ENCODE measurements at regions not wholly inside any gene's neighbourhood (a gene's known extent, or its start where the extent isn't known, plus 50 kb on each side); places are given as distances from the start of the nearest gene placed in this dataset.
"Not testable (repeated sequence)": the region's sequence is repeated elsewhere in the genome, so short reads cannot be mapped to it uniquely, and the experiment has no call there.

GRCh38 chr1:219088778-219089557 is 84.7 kb upstream of the LYPLAL1 start:
- DNase-seq (ENCODE audit: low spot score): no peak

GRCh38 chr1:219090607-219091006 is 83.1 kb upstream of the LYPLAL1 start:
- DNase-seq (ENCODE audit: low spot score): no peak

GRCh38 chr1:219092206-219092605 is 81.5 kb upstream of the LYPLAL1 start:
- no peak for DNase-seq (ENCODE audit: low spot score)

GRCh38 chr1:219099307-219099706 is 74.4 kb upstream of the LYPLAL1 start:
- no peak for DNase-seq (ENCODE audit: low spot score)

DNA sequence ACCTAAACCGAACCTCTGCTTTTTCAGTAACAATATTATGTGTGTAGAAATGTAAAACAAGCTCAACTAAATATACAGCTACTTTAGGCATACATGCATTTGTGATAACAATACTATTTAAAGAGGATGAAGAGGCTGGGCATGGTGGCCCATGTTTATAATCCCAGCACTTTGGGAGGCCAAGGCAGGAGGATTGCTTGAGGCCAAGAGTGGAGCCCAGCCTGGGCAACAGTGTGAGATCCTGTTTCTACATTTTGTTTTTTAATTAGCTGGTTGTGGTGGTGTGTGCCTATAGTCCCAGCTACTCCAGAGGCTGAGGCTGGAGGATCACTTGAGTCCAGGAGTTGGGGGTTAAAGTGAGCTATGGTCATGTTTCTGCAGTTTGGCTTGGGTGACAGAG is 73.6 kb upstream of the LYPLAL1 start:
- DNase-seq (ENCODE audit: low spot score): no peak

DNA sequence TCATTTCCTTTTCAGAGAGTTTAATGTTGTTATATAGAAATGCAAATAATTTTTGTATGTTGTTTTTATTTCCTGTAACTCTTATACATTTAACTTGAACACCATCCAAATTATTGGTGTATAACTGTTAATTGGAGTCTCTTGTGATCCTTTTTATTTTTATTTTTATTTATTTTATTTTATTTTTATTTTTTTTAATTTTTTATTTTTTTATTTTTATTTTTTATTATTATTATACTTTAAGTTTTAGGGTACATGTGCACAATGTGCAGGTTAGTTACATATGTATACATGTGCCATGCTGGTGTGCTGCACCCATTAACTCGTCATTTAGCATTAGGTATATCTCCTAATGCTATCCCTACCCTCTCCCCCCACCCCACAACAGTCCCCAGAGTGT is 71.2 kb upstream of the LYPLAL1 start:
- DNase-seq (ENCODE audit: low spot score): not testable (repeated sequence)

DNA sequence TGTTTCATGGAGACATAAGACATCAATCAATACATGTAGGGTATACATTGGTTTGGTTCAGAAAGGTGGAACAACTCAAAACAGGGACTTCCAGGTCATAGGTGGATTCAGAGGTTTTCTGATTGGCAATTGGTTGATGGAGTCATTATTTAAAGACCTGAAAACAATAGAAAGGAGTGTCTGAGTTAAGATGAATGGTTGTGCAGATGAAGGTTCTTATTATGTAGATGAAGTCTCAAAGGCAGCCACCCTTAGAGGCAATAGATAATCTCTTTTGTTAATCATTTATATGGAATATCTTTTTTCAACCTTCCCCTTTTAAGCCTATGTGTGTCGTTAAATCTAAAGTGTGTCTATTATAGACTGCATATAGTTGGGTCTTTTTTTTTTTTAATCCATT is 67.8 kb upstream of the LYPLAL1 start:
- DNase-seq (ENCODE audit: low spot score): no peak

DNA sequence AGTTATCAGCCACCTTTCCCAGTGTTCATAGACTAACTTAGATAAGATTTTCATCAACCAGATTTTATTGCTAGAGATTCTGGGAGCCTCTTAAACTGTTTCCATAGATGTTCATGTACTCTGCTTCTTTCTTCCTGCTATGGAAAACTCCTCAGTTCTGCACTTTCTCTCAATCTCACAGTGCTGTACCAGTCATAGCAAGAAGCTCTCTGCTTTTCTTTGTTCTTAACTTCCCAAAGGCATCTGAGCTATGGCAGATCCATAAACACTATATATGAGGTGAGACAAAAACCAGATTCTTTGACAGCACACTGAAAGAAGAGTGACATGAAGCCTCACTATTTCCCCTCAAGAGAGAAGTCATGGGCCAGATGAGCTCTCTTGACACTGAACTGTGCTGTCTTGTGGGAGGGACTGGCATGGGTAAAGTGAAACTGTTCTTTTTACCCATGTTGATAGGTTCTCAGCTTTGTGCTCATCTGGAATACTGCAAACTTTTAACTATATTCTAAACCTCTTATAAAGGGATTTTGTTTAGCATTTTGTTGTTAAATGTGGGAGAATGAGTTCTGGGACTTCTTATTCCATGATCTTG is 64.2 kb upstream of the LYPLAL1 start:
- DNase-seq (ENCODE audit: low spot score): no peak

DNA sequence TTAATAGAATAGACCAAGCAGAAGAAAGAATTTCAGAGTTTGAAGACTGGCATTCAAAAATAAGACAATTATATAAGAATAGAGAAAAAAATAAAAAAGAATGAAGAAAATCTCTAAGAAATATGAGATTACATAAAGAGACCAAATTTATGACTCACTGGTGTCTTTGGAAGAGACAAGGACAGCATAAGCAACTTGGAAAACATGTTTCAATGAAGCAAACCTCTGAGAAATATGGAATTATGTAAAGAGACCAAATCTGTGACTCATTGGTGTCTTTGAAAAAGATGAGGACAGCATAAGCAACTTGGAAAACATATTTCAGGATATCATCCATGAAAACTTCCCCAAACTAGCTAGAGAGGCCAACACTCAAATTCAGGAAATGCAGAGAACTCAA is 60.4 kb upstream of the LYPLAL1 start:
- no peak for DNase-seq (ENCODE audit: low spot score)

- no peak for DNase-seq (ENCODE audit: low spot score)
Measured at GRCh38 chr1:219114014-219114413, 59.7 kb upstream of the LYPLAL1 start.

- DNase-seq (ENCODE audit: low spot score): no peak
Measured at GRCh38 chr1:219119839-219120238, 53.8 kb upstream of the LYPLAL1 start.

- DNase-seq (ENCODE audit: low spot score): no peak
Measured at GRCh38 chr1:219120624-219121544, 52.8 kb upstream of the LYPLAL1 start.

DNA sequence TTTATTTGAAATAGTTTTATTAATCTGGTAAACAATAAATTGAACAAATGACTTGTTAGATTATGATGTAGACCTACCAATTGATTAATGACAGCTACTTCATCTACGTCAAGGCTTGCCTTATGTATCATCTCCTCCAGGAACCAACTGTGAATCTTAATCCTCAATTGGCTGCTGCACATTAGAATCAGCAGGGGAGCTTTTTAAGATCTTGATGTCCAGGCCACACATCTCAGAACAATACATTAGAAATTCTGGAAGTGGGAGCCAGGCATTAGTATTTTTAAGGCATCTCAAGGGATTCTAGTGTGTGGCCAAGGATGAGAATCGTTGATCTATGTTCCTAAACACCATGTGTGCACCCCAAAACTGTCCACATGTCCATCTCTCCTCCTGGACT is 52.0 kb upstream of the LYPLAL1 start:
- no peak for DNase-seq (ENCODE audit: low spot score)

GRCh38 chr1:219123036-219123435 is 50.6 kb upstream of the LYPLAL1 start:
- no peak for DNase-seq (ENCODE audit: low spot score)
